ENCODE measurements at regions not wholly inside any gene's neighbourhood (a gene's known extent, or its start where the extent isn't known, plus 50 kb on each side); places are given as distances from the start of the nearest gene placed in this dataset.

GRCh38 chr6:91299544-91300491, 712.9 kb upstream of the MAP3K7 start:
- TF ChIP-seq REST (IDR thresholded peaks at IDR 0.05; ENCODE audit: insufficient replicate concordance, low read depth) (no peak), SPI1 (IDR thresholded peaks at IDR 0.05; ENCODE audit: borderline replicate concordance, low read depth) (no peak), POLR2AphosphoS5 (IDR thresholded peaks at IDR 0.05; ENCODE audit: low read depth) (no peak), CTCF (IDR thresholded peaks at IDR 0.05; ENCODE audit: insufficient read depth, low read length) (no peak), GABPA (IDR thresholded peaks at IDR 0.05; ENCODE audit: low read depth) (no peak)
- no peak for DNase-seq (ENCODE audit: low read depth in 1 of 2, low spot score in 1 of 2)
- Histone ChIP-seq H3K27me3 (ENCODE audit: insufficient read depth, poor library complexity, severe bottlenecking) (no peaks in the 10 kb centered on the region), H3K27ac (replicated peaks) (no peak overlapping the region), H3K4me3 (replicated peaks; ENCODE audit: insufficient read depth, low read length) (no peak overlapping the region)

- Histone ChIP-seq H3K27me3 (ENCODE audit: insufficient read depth, poor library complexity, severe bottlenecking) (no peaks in the 10 kb centered on the region), H3K27ac (replicated peaks) (no peak overlapping the region), H3K4me3 (replicated peaks; ENCODE audit: insufficient read depth, low read length) (no peak overlapping the region)
- no peak for TF ChIP-seq GABPA (IDR thresholded peaks at IDR 0.05; ENCODE audit: low read depth)
- no peak for TF ChIP-seq SPI1 (IDR thresholded peaks at IDR 0.05; ENCODE audit: borderline replicate concordance, low read depth)
- no peak for TF ChIP-seq POLR2AphosphoS5 (IDR thresholded peaks at IDR 0.05; ENCODE audit: low read depth)
- no peak for TF ChIP-seq CTCF (IDR thresholded peaks at IDR 0.05; ENCODE audit: insufficient read depth, low read length)
- TF ChIP-seq REST (IDR thresholded peaks at IDR 0.05; ENCODE audit: insufficient replicate concordance, low read depth): no peak
- no peak for DNase-seq (ENCODE audit: low read depth in 1 of 2, low spot score in 1 of 2)
These were observed 711.8 kb upstream of the MAP3K7 start for GRCh38 chr6:91298543-91299145.

GRCh38 chr6:91293395-91293794, 706.5 kb upstream of the MAP3K7 start:
- Histone ChIP-seq H3K4me3 (replicated peaks; ENCODE audit: insufficient read depth, low read length) (no peak overlapping the region), H3K27me3 (ENCODE audit: insufficient read depth, poor library complexity, severe bottlenecking) (no peaks in the 10 kb centered on the region), H3K27ac (replicated peaks) (no peak overlapping the region)
- DNase-seq (ENCODE audit: low read depth in 1 of 2, low spot score in 1 of 2): no peak
- TF ChIP-seq CTCF (IDR thresholded peaks at IDR 0.05; ENCODE audit: insufficient read depth, low read length) (no peak), SPI1 (IDR thresholded peaks at IDR 0.05; ENCODE audit: borderline replicate concordance, low read depth) (no peak), POLR2AphosphoS5 (IDR thresholded peaks at IDR 0.05; ENCODE audit: low read depth) (no peak), GABPA (IDR thresholded peaks at IDR 0.05; ENCODE audit: low read depth) (no peak), REST (IDR thresholded peaks at IDR 0.05; ENCODE audit: insufficient replicate concordance, low read depth) (no peak)
